Choroid plexus epithelial cell (primary cell): ENCODE measurements at regions not wholly inside any gene's neighbourhood (a gene's known extent, or its start where the extent isn't known, plus 50 kb on each side); places are given as distances from the start of the nearest gene placed in this dataset.
A peak's percentile ranks its signal among the peaks of the same experiment; 100 is the strongest.

ENCODE experiments used
- DNase-seq: peaks from one replicate; pipeline ENCODE4 v3.0.0-alpha.2; 2010; ENCODE audit warnings: low read depth
- H3K4me3 ChIP-seq: 2 replicates; pipeline ENCODE4 v1.5.1; 2011; ENCODE audit warnings: low read depth, mild to moderate bottlenecking, control low read depth, low read length, moderate library complexity
- CTCF ChIP-seq: conservative IDR thresholded peaks from 2 replicates; pipeline ENCODE4 v1.5.1; 2011; ENCODE audit warnings: low read depth, mild to moderate bottlenecking, control low read depth, inconsistent platforms, low read length, moderate library complexity

GRCh38 chr6:139765825-139766285 is 391.4 kb upstream of the CITED2 start:
- TF ChIP-seq CTCF, result no peak
- DNase-seq, result peak; percentile 60
- H3K4me3 ChIP-seq, result no peak overlapping the region

GRCh38 chr6:139764498-139764986 is 390.1 kb upstream of the CITED2 start:
- DNase-seq, result peak; percentile 98
- TF ChIP-seq CTCF, result no peak

GRCh38 chr6:139763468-139764210 is 389.2 kb upstream of the CITED2 start:
- no peak for TF ChIP-seq CTCF
- no peak overlapping the region for H3K4me3 ChIP-seq
- DNase-seq, result peak; percentile 60

More at GRCh38 chr6:139764498-139764986, 390.1 kb upstream of the CITED2 start:
- H3K4me3 ChIP-seq, result no peak overlapping the region

GRCh38 chr6:139762587-139763031 is 388.2 kb upstream of the CITED2 start:
- no peak for TF ChIP-seq CTCF
- H3K4me3 ChIP-seq, result no peak overlapping the region
- no peak for DNase-seq

- no peak overlapping the region for H3K4me3 ChIP-seq
- no peak for TF ChIP-seq CTCF
- no peak for DNase-seq
Observed at GRCh38 chr6:139760128-139760527, 385.7 kb upstream of the CITED2 start.

GRCh38 chr6:139759086-139759485 is 384.6 kb upstream of the CITED2 start:
- H3K4me3 ChIP-seq, result no peak overlapping the region
- no peak for TF ChIP-seq CTCF
- DNase-seq, result no peak

GRCh38 chr6:139758209-139758611 is 383.8 kb upstream of the CITED2 start:
- TF ChIP-seq CTCF, result no peak
- no peak overlapping the region for H3K4me3 ChIP-seq
- peak; percentile 89 for DNase-seq
